ENCODE measurements at regions not wholly inside any gene's neighbourhood (a gene's known extent, or its start where the extent isn't known, plus 50 kb on each side); places are given as distances from the start of the nearest gene placed in this dataset.

DNA sequence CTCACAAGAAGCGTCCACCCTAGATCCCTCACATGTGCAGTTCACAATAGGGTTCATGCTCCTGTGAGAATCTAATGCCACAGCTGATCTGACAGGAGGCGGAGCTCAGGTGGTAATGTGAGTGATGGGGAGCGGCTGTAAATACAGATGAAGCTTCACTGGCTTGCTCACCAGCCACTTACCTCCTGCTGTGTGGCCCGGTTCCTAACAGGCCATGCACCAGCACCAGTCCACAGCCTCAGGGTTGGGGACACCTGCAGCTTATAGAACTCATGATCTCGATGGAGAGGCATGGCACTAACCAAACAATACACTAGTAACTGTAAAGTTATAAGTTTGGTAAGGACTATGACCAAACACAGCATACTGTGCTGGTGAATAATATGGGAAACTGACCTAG is 368.0 kb upstream of the CDH5 start:
- no peak for DNase-seq

DNA sequence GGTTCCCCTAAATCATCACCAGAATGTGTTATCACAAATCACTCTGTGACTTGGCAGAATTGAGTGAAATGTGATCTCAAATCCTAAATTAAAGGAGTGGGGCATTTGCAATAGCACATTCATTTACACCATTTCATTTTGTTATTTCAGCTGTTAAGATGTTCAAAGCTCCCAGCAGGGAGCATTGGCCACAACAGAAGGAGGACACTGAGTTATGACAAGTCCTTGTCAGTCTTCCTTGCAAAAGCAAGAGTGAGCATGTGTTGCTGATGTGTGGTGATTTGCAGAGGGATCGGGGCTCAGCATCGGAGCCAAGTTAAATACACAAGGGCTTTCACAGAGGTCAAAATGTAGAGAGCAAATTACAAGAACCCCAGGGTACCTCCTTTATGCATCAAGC is 372.2 kb upstream of the CDH5 start:
- no peak for DNase-seq

DNA sequence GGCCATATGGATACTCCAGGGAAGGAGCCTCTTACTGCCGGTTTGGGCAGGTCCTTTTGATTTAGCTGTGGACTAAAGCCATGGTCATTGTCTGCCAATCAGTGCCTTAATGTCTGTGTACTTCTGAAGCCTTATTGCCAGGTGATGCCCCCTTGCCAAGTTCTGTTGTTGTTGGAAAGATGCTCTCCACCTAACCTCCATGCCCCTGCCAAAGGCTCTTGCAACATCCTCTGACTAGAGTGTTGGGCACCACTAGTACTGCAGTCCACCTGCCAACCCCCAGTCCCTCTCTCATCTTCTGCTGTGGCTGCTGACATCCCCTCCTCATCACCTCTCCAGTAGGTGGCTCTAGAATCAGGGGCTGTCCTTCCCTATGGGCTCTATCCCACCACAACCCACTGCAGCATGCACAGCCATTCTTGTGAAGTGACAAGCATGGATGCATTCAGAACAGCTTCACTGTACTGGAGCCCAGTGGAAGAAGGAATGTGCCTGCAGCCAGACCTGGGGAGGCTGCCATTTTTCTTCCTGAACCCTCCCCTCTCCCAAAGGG is 375.3 kb upstream of the CDH5 start:
- DNase-seq = no peak

DNA sequence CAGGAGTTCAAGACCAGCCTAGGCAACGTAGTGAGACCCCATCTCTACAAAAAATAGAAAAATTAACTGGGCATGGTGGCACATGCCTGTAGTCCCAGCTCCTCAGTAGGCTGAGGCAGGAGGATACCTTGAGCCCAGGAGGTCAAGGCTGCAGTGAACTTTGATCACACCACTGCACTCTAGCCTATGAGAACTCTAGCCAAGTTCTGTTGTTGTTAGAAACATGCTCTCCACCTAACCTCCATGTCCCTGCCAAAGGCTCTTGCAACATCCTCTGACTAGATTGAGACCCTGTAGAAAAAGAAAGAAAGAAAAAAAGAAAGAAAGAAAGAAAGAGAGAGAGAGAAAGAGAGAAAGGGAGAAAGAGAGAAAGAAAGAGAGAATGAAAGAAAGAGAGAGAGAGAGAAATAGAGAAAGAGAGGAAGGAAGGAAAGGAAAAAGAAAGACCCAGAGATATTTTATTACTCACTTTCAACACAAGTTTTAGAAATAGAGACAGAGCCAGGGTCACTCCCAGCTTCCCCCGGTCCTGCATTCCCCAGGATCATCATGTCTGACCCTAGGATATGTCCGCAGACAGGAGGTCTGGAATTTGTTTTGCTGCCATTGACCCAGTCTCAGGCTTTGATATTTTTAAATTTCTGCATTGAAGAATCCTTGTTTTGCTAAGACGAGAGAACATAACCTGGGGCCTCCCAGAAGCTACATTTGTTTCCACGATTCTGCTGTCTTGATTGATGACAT is 376.5 kb upstream of the CDH5 start:
- DNase-seq = no peak

DNA sequence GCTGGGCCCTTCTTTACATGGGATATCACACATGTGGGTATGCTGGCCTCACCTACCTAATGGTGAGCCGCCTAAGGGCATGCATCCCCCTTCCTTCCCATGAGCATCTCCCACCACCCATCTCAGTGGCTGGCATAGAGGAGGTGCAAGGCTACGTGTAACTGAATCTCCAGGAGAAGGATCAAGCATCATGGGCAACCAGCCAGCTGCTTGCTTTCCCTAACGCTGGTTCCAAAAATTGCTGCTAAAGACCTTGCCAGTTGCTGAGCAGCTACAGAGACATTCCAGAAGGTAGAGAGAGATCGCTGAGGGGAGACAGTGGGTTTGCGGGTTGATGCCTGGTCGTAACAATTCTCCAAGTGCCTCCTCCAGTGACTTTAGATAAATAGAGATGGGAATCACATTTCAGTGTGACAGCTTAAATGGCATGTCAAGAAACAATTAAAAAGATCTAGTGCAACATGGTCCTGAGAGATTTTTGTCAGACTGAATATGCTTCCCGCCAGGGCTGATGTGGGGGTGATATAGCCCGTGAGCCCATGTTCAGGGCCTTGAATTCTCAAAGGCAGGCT is 378.4 kb upstream of the CDH5 start:
- no peak for DNase-seq

DNA sequence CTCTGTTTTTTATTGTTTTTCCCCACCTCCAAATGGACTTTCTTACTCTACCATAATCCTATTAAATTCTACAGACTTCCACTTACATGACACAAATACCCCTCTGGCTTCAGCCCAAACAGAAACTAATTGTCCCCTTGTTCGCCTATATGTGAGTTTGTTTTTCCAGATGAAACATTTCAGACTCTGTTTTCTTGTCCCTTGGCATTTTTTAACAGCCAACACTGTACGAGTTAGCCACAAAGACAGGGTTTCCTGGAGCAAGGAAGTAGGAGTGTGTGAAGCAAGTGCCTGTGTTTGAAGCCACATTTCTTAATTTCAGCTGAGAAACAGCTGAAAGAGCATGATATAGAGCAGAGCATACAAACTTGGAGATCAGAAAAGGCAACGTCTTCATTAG is 382.2 kb upstream of the CDH5 start:
- DNase-seq = no peak

DNA sequence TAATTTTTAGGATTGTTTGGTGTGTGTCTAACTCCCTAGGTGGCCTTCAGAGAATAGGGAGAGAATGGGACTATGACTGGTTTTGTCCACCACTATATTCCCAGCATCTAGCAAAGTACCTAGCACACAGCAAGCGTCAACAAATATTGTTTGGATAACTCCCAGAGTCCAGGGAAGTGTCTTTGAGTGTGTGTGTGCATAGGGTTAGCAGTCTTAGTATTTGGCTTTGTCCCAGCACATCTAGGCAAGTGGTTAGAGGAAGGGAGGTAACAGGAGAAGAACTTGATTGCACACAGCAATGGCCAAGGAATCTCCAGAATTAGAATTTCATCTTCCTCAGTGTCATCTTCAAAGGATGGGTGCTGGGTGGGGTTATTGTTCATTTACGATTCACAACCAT is 385.4 kb upstream of the CDH5 start:
- DNase-seq = peak; percentile 0

DNA sequence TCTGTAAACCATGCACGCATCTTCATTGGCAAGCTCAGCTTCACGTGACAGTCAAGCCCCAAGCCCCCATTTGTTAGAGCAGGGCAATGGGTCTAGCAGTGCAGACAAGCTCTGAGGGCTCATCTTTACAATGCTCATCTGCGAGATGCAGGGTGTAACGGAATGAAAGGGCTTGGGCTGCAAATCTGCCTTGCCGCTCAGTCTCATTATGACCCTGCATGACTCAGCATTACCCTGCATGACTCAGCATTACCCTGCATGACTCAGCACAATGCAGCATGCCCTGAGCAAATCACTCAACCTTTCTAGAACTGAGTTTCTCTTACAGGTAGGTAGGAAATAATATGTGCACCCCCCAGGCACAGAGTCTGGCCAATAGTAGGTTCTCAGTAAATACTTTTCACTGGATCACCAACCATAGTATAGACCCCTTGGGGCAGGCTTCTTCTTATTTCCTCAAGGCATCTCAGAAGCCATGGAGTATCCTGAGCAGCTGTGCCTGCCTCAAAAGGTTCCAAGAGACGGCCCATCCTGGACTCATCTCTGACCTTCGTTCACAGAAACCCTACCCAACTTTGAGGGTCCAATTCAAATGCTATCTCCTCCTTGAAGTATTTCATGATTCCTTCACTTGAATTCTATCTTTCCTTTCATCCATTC is 391.3 kb upstream of the CDH5 start:
- DNase-seq = no peak

DNA sequence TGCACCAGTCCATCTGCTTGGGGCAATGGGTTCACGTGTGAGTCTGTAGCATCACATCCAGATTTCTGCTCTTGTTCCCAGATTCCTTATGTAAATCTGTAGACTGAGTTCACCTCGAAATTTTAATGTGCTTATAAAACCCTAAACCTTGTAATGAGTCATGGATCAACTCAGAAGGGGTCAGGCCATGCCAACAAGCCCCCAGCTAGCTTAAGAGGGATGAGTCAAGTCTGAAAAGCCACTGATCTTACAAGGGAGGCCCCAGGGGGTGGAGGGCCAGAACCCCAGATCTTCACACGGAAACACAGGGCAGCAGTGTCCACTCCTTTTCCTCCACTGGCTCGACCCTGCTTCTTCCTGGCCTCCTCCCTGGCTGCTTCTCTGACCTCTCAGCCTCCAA is 399.1 kb upstream of the CDH5 start:
- DNase-seq = no peak

DNA sequence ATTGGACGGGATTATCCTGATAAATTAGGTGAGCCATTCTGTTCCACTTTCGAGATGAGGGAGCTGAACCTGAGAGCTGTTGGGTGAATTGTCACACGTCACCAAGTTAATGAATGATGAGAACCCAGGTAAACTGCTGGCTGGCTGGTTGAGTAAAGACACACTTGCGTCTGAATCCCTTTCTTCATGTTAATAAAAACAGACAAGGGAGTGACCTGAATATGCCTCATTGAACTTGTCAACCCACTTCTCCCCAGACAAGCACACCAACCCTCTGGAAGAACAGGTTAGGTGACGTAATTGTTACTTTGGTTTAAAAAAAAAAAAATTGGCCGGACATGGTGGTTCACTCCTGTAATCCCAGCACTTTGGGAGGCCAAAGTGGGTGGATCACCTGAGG is 400.9 kb upstream of the CDH5 start:
- DNase-seq = no peak

DNA sequence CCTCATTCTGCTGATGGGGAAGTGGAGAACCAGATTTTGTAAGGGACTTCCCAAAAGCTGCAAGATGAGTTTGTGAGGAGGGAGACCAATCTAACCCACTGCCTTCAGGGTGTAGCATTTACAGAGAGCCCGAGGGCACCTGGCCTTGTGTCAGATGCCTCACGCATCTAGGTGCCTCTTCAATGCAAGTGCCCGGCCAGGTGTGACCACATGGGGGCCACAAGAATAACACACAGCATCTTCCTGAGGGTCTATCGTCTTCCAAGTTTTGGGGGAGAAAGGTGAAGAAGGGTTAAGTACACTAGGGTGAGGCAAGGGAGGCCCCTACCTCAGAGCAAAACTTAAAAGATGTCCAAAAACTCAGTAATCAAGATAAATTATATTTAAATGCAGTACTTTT is 401.7 kb upstream of the CDH5 start:
- DNase-seq = no peak

DNA sequence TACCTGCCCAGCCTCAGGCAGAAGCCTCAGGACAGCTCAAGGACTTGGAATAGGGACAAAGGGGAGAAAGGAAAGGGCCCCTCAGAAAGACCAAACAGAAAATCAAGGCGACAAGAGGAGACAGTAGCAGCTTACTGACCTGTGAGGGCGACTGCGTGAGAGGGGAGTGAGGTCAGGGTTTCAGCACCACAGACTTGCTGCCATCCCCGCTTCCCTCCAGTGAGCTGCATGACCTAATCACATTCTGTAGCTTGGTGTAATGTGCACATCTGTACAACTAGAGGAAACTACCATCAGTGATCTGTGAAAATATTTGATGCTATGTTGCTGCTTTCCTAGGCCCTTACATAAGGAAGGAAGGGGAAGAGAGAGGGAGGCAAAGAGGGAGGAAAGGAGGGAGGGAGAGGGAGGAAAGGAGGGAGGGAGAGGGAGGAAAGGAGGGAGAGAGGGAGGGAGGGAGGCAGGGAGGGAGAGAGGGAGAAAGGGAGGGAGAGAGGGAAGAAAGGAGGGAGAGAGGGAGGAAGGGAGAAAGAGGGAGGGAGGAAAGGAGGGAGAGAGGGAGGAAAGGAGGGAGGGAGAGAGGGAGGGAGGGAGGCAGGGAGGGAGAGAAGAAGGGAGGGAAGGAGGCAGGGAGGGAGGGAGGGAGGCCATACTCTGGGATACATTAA is 404.9 kb upstream of the CDH5 start:
- DNase-seq = no peak

DNA sequence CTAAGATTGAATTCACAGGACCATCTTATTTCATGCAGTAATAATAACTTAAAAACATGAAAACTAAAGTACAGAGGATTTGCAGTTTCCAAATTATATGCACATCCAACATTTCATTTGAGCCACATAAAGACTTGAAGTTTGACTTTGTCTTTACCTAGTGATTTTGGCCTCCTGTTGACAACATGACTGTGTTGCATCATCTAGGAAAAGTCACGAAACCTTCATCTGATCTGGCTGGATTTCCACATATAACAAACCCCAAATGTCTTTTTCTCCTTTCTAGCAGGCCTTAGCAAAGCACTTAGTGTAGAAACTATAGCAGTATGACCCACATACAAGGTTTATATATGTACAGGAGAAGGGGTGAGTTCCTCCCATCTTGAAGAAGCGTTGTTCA is 406.5 kb upstream of the CDH5 start:
- DNase-seq = no peak

DNA sequence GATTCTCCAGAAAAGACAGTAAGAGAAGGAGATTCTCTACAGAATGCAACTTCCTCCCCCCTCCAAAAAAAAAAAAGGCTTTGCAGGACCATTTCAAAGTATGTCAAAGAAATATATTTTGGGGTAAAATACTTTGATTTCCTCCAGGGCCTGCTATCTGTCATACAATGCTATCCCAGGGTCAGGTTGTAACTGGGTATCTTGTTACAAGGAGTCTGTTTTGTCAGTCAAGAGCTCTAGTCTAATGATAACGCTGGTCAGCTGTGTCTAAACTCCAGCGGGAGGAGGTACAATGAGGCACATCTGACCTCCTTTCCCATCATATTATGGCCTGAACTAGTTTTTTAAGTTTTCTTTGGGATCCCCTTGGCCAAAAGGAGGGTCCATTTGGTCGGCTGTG is 408.4 kb upstream of the CDH5 start:
- DNase-seq = no peak

DNA sequence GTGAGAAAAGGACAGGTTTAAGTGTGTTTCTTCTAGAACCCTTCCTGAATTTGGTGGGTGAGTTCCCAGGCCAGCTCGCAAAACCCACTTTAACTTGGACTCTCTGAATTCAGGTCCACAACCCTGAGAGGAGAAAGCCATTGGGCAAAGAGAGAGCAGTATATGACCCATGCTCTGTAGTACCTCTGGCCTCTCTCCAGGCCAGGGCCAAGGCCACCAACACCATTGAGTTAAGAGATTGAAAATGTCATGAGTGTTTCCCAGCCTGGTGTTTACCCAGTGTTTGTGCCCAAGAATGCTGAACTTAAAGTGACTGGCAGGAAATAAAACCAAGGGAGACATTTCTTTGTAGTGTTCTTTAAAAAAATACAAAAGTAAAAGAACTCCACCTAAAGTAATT is 410.4 kb upstream of the CDH5 start:
- no peak for DNase-seq

DNA sequence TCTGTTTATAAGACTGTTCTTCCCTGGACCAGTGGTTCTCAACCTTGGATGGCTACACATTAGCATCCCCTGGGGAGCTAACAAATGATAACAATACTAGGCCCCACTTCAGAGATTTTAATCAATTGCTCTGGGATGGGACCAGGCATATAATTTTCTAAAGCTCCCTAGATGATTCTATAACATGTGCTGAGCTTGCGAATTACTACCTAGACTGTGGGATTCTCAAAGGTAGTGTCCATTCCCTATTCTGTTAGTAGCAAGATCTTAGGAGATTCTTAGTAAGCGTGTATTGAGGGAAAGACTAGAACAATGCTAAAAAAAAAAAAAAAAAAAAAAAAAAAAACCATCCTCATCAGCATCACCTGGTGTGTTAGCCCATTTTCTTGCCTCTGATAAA is 412.0 kb upstream of the CDH5 start:
- no peak for DNase-seq

DNA sequence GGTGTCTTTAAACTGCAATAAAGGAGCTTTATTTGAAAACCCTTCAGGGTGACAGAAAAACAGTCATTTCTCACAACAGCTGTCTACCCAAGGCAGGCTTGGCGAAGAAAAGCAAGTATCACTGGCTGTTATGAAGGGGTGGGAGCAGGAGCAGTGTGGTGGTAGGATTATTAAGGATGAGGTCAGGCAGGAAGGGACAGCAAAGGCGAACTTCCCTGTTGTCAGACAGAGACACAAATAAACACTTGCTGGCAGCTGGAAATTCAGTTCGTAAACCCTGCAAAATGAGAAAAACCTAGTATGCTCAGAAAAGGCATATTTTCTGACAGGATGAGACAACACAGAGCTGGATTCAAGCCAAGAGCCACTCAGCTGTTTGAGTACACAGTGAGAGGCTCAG is 416.3 kb upstream of the CDH5 start:
- DNase-seq = no peak

DNA sequence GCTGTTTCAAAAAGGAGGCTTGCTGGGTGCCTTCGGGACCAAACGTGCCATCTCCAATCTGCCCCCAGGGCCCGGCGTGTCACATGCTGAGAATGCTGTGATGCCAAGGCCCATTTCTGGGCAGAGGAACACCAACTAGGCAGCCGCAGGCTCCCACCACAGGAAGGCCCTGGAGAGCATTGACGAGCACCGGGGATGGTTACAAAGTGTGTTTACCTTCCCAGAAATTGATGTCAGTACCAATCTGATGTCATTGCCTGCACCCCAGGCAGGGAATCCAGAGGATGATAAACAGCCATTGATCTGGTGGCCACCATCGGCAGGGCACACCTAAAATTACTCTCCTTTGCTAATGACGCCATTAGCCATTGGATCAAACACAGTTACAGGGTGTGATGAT is 418.1 kb upstream of the CDH5 start:
- no peak for DNase-seq

DNA sequence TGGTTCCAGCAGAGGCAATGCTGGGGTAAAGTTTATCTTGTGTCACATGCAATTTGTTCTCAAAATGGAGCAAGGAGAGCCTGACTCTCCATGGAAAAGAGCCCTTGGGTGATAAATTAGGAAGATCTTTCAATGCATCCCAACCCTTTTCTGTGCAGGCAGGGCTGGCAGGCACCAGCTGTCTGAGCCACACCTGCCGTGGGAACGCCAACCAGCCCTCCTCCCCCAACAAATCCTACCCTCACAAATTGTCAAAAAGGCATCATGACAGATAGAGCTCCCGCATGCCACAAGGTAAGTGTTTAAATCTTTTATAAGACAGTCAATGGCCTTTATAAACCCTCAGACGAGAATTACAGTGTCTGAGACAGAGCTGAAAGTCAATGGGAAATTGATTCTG is 418.5 kb upstream of the CDH5 start:
- DNase-seq = no peak

DNA sequence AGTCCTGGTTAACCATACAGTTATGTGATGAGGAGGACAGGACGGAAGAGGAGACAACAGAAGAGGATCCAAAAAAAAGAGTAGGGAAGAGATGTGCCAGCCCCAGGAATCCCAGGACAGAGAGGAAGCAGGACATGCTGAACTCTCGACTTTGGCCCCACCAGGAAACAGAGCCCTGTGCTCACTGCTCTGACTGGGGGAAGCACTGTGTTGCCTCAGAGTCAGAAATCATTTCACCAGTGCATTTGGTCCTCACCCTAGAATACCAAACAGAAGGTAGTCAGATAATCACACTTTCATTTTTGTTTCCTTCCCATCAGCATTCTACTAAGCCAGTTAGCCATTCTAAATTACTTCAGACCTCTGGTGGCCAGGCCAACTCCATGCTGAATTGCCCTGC is 421.0 kb upstream of the CDH5 start:
- DNase-seq = no peak

DNA sequence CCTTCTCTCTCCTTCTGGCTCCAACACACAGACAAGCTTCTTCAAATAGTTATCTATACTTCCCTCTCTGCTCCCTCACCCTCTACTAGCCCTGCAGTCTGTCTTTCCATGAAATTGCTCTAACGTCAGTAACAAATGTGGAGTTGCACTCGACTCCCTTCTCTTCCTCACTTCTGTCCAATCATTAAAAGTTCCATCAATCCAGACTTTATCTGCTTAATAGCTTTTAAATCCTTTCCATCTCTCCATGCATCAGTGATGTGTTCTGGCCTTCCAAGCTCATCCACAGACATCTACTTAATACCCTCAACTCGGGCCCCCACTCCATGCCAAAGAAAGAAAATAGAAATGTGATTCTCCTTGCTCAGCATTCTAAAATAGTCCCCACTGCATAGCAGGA is 422.1 kb upstream of the CDH5 start:
- no peak for DNase-seq

DNA sequence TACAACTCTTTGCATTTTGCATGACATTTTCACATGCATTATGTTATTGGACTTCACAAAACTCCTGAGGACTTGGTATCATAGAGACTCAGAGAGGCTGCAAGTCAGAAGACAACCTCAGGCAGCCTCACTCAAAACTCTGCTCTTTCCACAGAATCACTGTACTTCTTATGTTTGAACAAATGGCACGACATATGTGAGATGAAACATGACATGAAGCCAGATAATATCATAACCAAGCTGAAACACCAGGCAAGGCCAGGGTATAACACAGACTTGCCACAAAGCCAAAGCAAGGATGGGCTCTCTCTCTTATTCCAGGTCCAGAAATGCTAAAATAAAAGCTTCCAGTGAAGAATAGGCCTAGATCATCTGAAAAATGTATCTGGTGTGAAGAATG is 425.8 kb upstream of the CDH5 start:
- DNase-seq = no peak

DNA sequence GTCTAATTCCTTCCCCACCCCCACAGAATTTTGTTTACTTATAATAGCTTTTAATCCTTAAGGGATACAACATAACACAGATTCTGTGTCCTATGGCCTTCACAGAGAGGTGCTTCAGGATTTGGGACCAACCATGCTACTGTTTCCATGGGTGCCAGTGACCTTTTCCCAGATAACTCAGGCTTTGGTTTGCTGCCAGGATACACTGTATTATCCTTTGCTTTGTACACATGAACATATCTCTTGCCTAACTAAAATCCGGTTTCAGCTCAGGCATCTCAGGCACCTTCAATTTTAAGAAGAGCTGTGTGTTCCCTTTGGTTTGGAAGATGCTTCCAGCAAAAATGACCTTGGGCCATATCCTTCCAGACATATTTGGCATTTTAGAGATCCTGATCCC is 428.4 kb upstream of the CDH5 start:
- DNase-seq = no peak

DNA sequence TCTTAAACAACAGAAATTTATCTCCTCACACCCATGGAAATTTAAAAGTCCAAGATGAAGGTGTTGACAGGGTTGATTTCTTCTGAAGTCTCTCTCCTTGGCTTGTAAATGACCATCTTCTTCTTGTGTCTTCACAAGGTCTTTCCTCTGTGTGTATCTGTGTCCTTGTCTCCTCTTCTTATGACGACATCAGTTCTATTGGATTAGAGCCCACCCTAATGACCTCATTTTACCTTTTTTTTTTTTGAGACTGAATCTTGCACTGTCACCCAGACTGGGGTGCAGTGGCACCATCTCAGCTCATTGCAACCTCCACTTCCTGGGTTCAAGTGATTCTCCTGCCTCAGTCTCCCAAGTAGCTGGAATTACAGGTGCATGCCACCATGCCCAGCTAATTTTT is 429.0 kb upstream of the CDH5 start:
- DNase-seq = no peak
